Brain microvascular endothelial cell (primary cell): ENCODE measurements at regions not wholly inside any gene's neighbourhood (a gene's known extent, or its start where the extent isn't known, plus 50 kb on each side); places are given as distances from the start of the nearest gene placed in this dataset.
"Not testable (repeated sequence)": the region's sequence is repeated elsewhere in the genome, so short reads cannot be mapped to it uniquely, and the experiment has no call there.

ENCODE experiments used
- DNase-seq: peaks from one replicate; pipeline ENCODE4 v3.0.0-alpha.2; 2020
- H3K27ac ChIP-seq: fragments of 250-450 bp; sonication (Bioruptor Pico); 2 replicates; pipeline ENCODE4 v1.5.1; 2020; ENCODE audit warnings: mild to moderate bottlenecking, moderate library complexity
- H3K27me3 ChIP-seq: fragments of 250-450 bp; sonication (Bioruptor Pico); replicated peaks from 2 replicates; pipeline ENCODE4 v1.5.1; 2020; ENCODE audit warnings: mild to moderate bottlenecking
- H3K36me3 ChIP-seq: fragments of 250-450 bp; sonication (Bioruptor Pico); replicated peaks from 2 replicates; pipeline ENCODE4 v1.5.1; 2020; ENCODE audit warnings: mild to moderate bottlenecking
- H3K4me3 ChIP-seq: 2 replicates; pipeline ENCODE4 v1.5.1; 2011; ENCODE audit warnings: low read depth, mild to moderate bottlenecking, control low read depth, low read length, moderate library complexity
- CTCF ChIP-seq: IDR thresholded peaks from 2 replicates; pipeline ENCODE4 v1.5.1; 2011; ENCODE audit warnings: low read depth, mild to moderate bottlenecking, moderate library complexity, low read length, control low read depth, inconsistent platforms; ENCODE audit errors: missing control alignments
- in situ Hi-C: cut with HindIII; loops from 2 replicates; pipeline ENCODE4 v1.10.0; 2017; ENCODE audit warnings: low sequenced_read_pairs, low pct_ligation_motif_present

- in situ Hi-C loops = no loop called here
- Histone ChIP-seq H3K4me3 (no peak overlapping the region), H3K27me3 (peaks cover 4% of the 10 kb centered on the region), H3K27ac (no peak overlapping the region), H3K36me3 (no peaks in the 10 kb centered on the region)
- no peak for DNase-seq
- TF ChIP-seq CTCF = no peak
Measured at GRCh38 chr20:57973886-57974285, 254.6 kb downstream of the ANKRD60 start.

DNA sequence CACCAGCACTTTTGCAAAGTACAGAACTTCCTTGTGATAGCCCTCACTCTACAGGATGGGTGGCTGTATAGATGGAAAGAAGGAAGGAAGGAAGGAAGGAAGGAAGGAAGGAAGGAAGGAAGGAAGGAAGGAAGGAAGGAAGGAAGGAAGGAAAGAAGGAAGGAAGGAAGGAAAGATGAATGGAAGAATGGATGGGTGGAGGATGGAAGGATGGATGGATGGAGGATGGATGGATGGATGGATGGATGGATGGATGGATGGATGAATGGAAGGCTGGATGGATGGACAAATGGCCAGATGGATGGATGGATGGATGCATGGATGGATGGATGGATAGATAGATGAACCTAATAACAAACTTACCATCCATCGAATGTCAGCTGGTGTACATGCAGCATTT, 256.9 kb downstream of the ANKRD60 start:
- H3K4me3 ChIP-seq, DNase-seq, H3K27me3 ChIP-seq, H3K36me3 ChIP-seq, H3K27ac ChIP-seq, in situ Hi-C loops: not testable (repeated sequence)

DNA sequence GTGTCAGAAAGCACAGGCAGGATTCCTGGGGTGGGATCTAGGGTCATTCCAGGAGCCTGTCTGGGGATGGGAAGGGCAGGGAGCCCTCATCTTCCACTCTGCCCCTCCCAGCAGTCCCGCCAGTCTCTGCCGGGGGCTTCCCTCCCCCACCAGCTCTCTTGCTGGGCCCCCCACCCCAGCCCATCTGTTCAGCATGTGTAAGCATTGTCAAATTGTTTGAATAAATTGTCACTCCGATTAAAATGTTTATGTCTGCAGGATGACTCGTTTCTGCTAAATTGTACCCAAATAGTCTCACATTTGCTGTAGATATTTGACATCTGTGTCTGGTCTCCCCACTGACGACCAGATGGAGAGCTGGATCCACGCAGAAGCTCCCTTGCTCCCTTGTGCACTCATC, 257.6 kb downstream of the ANKRD60 start:
- Histone ChIP-seq H3K36me3 (no peaks in the 10 kb centered on the region), H3K4me3 (no peak overlapping the region), H3K27ac (no peak overlapping the region), H3K27me3 (no peaks in the 10 kb centered on the region)
- DNase-seq = no peak
- in situ Hi-C loops = no loop called here
- TF ChIP-seq CTCF = no peak

GRCh38 chr20:57970116-57970515, 258.3 kb downstream of the ANKRD60 start:
- H3K27ac ChIP-seq = no peak overlapping the region
- DNase-seq = no peak
- H3K27me3 ChIP-seq = no peaks in the 10 kb centered on the region
- no peak overlapping the region for H3K4me3 ChIP-seq
- no peaks in the 10 kb centered on the region for H3K36me3 ChIP-seq
- in situ Hi-C loops = no loop called here
- TF ChIP-seq CTCF = no peak

DNA sequence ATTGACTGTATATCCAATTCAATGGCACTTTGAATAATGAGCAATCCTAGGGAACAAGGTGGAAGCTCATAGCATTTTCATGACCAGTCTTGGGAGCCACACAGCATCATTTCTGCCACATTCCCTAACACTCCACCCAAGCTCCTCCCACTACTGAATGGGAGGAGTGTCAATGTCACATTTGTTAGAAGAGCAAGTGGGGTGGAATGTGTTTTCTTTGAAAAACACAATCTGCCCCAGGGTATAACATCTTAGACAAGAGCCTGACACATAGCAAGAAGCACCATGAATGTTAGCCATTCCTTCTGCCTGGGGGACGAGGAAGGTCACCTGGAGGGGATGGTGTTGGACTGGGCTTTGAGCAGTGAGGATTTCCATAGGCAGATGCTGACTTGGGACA, 258.3 kb upstream of the PMEPA1 start:
- Histone ChIP-seq H3K4me3 (no peak overlapping the region), H3K27ac (no peak overlapping the region), H3K36me3 (no peaks in the 10 kb centered on the region), H3K27me3 (no peaks in the 10 kb centered on the region)
- in situ Hi-C loops = no loop called here
- DNase-seq = no peak
- TF ChIP-seq CTCF = no peak

DNA sequence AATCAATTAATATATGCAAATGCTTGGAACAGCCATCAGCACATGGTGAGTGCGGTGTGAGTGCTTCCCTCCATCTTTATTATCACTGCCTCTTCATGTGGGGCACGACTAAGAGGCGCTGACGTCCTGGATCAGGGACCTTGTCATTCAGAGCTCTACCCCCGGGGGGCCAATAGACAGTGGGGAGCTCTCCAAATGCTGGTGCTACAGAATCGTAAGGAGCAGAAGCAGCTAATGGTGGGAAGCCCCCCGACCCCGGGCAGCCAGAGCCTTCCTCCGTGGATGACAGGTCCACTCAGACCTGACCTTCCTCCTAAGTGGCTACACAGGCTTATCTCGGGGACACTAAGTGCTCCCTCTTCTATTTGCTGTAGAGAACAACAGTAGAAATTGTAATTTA, 257.5 kb upstream of the PMEPA1 start:
- H3K27me3 ChIP-seq = no peaks in the 10 kb centered on the region
- in situ Hi-C loops = no loop called here
- no peak for DNase-seq
- no peak overlapping the region for H3K4me3 ChIP-seq
- no peak for TF ChIP-seq CTCF
- no peak overlapping the region for H3K27ac ChIP-seq
- no peaks in the 10 kb centered on the region for H3K36me3 ChIP-seq

GRCh38 chr20:57966620-57967019, 256.8 kb upstream of the PMEPA1 start:
- no peak for TF ChIP-seq CTCF

More at GRCh38 chr20:57966620-57967019, 256.8 kb upstream of the PMEPA1 start:
- Histone ChIP-seq H3K27me3 (no peaks in the 10 kb centered on the region), H3K27ac (no peak overlapping the region), H3K4me3 (no peak overlapping the region), H3K36me3 (no peaks in the 10 kb centered on the region)
- no peak for DNase-seq
- in situ Hi-C loops = no loop called here
